Posterior cingulate gyrus (tissue), 11 donors: ENCODE measurements at regions not wholly inside any gene's neighbourhood (a gene's known extent, or its start where the extent isn't known, plus 50 kb on each side); places are given as distances from the start of the nearest gene placed in this dataset.
"Not testable (repeated sequence)": the region's sequence is repeated elsewhere in the genome, so short reads cannot be mapped to it uniquely, and the experiment has no call there.

Source experiments
- DNase-seq, 10 donors: peaks; one replicate each; pipeline versions ENCODE4 v3.0.0 to v3.0.0-alpha.2; 2020 to 2021; ENCODE audit warnings: mixed read lengths in 3 of 10
- intact Hi-C: fragments of 100-400 bp; cut with DNase I; formaldehyde crosslinking; loops from one replicate; pipeline ENCODE4 v1.15.1; 2023

DNA sequence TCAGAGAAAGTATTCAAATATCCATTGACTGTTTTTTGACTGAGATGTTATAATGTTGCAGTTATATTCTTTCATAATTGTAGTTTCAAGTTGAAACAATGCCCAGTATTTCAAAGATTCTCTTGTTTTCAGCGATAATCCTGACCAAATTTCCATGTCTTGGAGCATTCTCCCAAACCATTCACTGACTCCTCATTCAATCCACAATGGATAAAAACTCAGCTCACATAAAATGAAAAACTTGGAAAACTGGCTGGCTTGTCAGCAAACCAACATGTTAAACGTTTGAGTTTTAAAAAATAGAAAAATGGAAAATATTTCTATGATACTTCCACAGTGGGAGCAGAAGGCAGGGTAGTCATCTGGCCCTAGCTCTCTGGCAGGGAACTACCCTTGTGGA is 184.4 kb downstream of the C7orf25 start:
- intact Hi-C loops: no loop called here
- no peak for DNase-seq

- intact Hi-C loops: no loop called here
- DNase-seq: no peak
Measured at GRCh38 chr7:42726066-42726785, 185.6 kb downstream of the C7orf25 start.

DNA sequence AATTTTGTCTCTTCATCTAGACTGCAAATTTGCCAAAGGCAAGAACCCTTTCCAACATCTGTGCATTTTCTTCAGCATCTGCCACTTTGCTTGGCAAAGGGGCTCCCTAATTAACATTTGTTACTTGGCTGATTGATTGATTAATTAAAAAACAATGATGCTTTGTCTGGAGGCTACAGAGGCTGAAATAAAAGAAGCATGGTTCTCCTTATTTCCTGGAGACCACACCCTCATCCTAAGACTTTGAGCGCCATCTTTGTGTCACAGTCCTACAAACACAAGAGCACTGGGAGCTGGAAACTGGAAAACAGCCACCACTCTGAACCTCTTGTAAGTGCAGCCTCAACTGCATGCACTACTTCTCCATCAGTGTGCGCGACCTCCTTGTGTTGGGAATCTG is 189.2 kb downstream of the C7orf25 start:
- DNase-seq: no peak
- intact Hi-C loops: no loop called here

- DNase-seq: no peak
- intact Hi-C loops: no loop called here
Measured at GRCh38 chr7:42722198-42722597, 189.7 kb downstream of the C7orf25 start.

- no peak for DNase-seq
- intact Hi-C loops: no loop called here
Measured at GRCh38 chr7:42720991-42721796, 190.7 kb downstream of the C7orf25 start.

DNA sequence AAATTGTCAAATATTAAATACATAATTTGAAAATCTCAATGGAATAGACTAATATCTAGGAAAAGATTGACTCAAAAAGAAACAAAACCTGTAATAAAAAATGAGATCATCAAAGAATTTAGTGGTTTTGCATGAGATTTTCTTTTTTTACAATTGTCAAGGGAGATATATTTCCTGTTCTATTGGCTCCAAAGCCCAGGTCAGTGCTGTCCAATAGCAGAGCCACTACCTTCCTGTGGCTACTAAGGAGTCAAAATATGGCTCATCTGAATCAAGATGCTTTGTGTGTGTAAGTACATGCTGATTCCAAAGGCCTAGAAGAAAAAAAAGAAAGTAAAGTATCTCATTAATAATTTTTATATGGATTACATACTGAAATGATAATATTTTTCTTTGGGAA is 191.9 kb downstream of the C7orf25 start:
- intact Hi-C loops: no loop called here
- DNase-seq: no peak

DNA sequence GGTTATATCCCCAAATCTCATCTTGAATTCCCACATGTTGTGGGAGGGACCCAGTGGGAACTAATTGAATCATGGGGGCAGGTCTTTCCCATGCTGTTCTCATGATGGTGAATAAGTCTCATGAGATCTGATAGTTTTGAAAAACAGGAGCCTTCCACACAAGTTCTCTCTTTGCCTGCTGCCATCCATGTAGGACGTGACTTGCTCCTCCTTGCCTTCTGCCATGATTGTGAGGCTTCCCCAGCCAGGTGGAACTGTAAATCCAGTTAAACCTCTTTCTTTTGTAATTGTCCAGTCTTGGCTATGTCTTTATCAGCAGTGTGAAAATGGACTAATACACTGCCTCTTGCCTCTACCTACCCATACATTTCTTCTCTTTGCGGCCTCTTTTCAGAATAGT is 193.4 kb downstream of the C7orf25 start:
- intact Hi-C loops, DNase-seq: not testable (repeated sequence)

DNA sequence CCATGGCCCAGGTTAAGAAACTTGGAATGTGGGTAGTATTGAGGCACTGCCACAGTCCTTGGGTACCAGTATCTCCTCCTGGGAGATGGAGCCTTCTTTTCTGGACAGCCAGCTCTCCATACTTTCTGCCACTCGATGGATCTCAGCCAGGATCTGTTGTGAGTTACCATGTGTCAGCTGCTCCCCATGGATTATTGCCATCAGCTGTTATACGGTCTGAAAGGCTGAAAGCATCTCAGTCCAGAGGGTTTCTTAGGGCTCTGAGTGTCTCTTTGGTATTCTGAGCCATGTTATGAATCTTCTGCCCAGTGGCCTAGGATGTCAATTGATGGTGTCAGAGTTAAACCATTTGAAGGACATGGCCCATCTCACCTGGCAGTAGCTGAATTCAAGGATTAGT is 197.5 kb downstream of the C7orf25 start:
- intact Hi-C loops: no loop called here
- DNase-seq: no peak

DNA sequence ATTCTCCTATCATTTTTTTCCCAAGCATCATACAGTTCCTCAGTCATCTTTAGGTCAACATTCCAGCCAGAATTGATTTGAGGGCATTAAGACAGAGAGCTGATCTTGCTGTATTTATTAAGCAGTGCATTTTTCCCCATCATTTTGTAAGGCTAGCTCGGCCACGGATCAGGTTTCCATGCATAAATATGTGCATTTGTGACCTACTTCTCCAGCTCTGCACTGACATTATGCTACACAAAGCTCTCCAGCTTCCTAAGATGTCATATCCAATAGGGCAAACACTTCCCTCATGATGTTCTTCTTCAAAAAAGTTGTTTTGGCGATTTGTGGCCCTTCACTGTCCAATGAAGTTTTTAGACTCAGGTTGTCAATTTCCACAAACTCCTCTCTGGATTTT is 202.6 kb downstream of the C7orf25 start:
- DNase-seq: no peak
- intact Hi-C loops: no loop called here

GRCh38 chr7:42704710-42705109 is 207.2 kb downstream of the C7orf25 start:
- intact Hi-C loops: no loop called here
- no peak for DNase-seq

- no peak for DNase-seq
- intact Hi-C loops: no loop called here
Measured at GRCh38 chr7:42702647-42703046, 209.2 kb downstream of the C7orf25 start.

DNA sequence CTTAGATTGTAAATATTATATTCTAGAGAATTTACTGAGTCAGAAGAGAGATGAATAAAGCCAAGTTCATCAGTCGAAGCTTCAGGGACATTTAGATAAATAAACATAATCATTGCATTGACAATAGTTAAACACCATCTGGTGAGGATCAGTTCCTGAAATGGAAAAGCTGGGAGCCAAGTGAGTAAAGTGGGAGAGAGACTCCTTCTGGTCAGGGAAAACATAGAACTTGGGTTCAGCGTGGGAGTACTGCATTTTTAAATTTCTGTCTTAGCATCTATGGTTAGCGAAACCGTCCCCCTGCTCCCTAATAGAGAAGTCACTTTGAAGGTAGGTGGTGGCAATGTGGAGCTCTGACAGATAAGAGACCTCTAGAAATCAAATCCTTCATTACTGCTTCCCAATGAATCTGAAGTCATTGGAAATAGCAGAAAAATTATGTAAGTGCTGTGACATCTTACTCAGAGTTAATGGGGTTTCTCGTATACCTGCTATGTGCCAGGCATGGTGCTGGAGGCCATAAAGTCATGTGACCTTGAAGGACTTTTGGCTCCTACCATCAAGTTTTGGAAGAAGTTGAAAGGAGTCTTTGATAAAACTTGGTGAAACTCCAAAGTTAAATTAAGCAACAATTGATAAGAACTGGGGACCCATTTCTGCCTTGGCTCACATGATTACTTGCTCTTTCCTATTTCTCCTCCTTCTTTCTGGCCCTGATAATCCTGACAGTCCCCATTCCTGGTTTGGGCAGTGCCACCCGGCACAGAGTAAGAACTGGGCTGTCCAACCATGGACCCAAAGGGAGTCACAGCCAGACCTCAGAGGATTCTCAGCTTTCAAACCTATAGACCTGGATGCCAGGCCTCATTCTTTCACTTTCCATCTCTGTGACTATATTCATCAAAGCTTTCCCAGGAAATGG is 211.2 kb downstream of the C7orf25 start:
- DNase-seq: no peak

DNA sequence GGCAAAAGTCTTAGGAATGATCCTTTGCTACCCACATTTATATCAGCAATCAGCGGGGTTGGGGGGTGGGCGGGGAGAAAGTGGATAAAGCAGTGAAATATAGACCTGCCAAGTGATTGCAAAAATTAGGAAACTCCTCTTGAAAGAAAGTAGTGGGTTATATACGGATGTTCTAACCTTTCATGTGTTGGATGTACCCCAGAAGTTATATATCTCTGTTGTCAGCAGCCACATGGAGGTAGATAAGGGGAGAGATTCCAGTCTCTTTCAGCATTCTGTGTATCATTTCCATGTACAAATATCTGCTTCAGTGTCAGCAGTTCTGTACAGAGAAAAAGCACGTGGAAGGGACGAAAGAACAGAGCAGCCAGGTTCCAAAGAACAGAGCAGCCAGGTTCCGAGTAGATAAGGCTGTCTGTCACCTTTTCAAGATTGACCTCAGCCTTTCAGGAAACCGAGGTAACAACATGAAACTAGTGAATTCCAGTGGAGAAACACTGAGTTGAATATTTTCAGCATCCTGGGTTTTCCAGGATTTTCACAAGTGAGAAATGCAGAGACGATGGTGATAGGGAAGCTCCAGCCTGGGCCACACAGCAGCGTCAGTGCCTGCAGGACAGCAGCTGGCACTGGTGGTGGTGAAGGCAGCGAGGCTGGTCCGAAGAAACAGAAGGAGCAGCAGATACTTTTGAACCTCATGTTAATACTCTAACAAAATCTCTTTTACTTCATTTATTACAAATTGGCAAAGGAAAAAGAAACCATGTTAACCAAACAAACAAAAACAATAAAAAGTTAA is 212.3 kb downstream of the C7orf25 start:
- peak in 1 of 10 donors; percentile 51 for DNase-seq
- intact Hi-C loops: no loop called here

More for the DNA sequence above, 211.2 kb downstream of the C7orf25 start:
- intact Hi-C loops: no loop called here

DNA sequence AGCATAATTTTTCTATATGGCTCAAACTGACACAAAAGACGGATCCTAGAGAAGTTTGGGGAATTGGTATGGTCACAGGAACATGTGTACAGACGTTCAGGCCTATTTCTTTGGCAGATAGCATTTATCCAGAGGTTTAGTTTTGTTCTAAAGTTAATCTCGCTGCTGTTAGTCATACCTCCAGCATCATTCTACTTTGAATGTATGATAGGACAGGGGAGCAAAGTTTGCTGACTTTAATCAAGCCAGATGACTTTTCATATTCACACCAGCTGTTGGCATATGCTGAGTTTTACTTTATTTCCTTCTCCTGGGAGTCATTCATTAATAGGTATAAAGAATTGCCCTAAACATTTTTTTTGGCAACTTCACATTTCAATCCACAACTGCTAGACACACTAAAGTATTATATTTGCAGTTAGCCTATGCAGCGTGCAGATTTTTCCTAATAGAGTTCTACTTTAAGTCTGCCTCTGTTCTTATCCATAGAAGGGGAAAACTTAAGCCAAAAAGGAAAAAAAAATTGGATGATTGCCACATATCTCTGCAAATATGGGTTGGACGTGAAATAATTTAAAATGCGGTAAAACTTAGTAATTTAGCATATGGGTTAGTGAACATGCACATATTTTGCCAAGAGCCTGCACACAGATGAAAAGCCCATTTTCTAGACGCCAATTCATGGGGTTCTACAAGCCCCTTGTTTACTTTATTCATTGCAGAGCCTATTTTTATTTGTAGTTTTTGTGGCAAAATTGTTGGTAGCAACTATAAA is 213.1 kb downstream of the C7orf25 start:
- DNase-seq: no peak
- intact Hi-C loops: no loop called here

DNA sequence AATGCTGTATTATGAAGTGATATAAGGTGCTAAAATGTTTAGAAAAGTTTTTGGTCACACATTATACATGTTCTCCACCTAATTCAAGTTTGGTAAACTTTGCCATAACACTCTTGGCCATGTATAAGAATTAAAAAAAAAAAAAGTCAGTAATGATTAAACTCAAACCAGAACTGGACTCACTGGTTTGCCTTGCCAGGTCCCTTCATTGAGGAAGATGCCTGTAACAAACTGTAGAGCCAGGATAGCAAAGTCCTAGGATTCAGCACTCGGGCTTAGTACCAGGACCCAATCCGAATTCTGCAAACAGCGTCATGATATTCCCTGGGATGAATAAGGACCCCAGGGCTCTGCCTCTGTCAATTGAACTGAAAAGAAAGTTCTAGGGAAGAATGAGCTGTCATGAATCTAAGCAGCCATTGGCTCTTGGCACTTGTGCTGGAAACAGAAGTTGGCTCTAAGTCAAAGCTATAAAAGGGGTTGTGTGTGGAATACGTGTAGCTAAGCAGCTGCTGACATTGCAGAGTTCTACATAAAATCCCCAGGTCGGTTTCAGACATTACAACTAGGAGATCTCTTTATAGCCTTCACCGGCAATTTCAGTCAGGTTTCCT is 216.9 kb downstream of the C7orf25 start:
- intact Hi-C loops: no loop called here
- DNase-seq: no peak

GRCh38 chr7:42693722-42694121 is 218.1 kb downstream of the C7orf25 start:
- intact Hi-C loops: no loop called here
- DNase-seq: peak in 1 of 10 donors; percentile 45

DNA sequence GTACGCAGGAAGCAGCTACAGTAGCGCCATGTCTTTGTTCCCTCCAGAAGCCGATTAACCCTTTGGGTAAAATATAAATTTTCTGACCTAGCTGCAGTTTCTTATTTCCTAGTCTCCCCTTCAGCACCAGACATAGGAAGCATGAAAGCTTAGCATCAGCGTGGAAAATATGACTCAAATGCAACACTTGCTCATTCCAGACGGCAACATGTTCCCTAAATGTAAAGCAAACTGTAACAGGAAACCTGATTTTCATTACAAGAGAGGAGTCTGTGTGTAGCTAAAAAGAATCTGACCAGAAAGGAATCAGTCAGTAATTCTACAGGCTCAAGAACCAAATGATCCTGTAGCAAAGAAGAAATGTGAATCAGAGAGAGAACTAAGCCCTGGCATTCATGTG is 219.2 kb downstream of the C7orf25 start:
- DNase-seq: no peak
- intact Hi-C loops: no loop called here

GRCh38 chr7:42690794-42691639 is 220.9 kb downstream of the C7orf25 start:
- DNase-seq: peak in 1 of 10 donors; percentile 29
- intact Hi-C loops: no loop called here
